ENCODE measurements at regions not wholly inside any gene's neighbourhood (a gene's known extent, or its start where the extent isn't known, plus 50 kb on each side); places are given as distances from the start of the nearest gene placed in this dataset.
"Not testable (repeated sequence)": the region's sequence is repeated elsewhere in the genome, so short reads cannot be mapped to it uniquely, and the experiment has no call there.

DNA sequence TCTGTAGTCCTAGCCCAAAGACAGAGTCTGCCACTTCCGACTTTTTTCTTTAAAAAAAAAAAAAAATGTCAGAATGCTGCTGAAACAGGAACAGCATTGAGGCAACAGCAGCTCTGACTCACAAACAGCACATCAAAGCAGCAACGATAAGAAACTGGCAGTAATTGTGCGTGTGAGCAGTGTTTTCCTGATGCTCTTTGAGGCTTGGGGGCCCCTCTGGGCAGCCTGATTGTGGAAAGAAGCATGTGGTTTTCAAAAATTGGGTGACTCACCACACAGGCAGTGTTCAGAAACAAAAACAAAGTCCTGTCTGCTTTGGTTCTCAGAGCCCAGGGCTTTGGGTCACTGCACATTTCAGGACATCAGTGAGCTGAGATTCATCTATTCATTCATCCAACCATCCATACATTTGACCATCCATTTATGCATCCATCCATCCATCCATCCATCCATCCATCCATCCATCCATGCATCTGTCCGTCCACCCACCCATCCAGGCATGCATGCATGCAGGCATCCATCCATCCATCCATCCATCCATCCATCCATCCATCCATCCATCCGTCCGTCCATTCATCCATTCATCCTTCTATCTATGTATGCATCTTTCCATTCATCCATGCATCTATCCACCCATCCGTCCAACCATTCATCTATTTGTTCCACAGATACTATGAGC lies 308.4 kb downstream of the RPLP1 start:
- peak; percentile 73 for DNase-seq (ENCODE audit: low spot score)

- DNase-seq (ENCODE audit: low spot score) = no peak
Measured at GRCh38 chr15:69762373-69763148, 309.9 kb downstream of the RPLP1 start.

DNA sequence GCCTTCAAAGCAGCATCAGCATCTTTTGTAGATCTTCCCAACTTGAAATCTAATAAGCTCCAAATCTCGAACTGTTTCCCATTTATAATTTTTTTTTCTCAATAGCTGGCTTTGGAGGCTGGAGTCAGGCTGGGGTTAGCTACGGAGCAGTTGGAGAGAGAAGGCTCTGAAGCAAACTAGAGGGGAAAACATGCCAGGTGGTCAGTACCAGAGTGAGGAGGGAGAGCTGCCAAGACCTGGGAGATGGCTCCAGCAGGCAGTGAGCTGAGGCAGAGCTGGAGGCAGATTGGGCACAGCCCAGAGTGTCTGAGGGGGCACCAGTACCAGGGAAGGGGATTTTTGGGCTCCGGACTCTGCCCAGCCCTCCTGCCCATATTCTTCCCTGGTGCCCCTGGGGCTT lies 311.2 kb downstream of the RPLP1 start:
- DNase-seq (ENCODE audit: low spot score) = no peak

DNA sequence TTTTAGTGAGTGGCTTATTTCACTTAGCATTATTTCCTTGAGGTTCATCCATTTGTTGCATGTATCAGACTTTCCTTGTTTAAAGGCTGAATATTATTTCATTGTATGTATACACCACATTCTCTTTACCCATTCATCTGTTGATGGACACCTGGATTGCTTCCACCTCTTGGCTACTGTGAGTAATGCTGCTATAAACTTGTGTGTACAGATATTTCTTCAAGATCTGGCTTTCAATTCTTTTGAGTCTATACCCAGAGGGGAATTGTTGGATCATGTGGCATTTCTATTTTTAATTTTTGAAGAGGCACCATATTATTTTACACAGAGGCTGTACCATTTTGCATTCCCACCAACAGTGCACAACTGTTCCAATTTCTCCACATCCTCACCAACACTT lies 313.5 kb downstream of the RPLP1 start:
- no peak for DNase-seq (ENCODE audit: low spot score)

DNA sequence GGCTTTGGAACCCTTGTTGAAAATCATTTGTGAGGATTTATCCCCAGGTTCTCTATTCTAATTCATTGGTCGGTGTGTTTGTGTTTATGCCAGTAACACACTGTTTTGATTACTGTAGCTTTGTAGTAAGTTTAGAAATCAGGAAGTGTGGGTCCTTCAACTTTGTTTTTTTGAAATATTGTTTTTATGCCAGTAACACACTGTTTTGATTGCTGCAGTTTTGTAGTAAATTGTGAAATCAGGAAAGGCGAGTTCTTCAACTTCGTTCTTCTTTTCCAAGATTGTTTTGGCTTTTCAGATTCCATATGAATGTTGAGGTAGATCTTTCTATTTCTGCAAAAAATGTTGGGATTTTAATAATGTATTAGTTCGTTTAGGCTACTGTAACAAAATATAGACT lies 314.6 kb downstream of the RPLP1 start:
- DNase-seq (ENCODE audit: low spot score) = no peak

DNA sequence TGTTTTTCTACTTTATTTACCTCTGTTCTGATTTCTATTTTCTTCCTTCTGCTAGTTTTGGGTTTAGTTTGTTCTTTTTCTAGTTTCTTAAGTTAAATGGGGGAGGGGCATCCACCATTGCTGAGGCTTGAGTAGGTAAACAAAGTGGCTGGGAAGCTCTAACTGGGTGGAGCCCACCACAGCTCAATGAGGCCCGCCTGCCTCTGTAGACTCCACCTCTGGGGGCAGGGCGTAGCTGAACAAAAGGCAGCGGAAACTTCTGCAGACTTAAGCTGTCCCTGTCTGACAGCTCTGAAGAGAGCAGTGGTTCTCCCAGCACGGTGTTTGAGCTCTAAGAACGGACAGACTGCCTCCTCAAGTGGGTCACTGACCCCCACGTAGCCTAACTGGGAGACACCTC lies 316.7 kb downstream of the RPLP1 start:
- DNase-seq (ENCODE audit: low spot score) = not testable (repeated sequence)

- DNase-seq (ENCODE audit: low spot score) = not testable (repeated sequence)
Measured at GRCh38 chr15:69774258-69774657, 321.6 kb downstream of the RPLP1 start.

DNA sequence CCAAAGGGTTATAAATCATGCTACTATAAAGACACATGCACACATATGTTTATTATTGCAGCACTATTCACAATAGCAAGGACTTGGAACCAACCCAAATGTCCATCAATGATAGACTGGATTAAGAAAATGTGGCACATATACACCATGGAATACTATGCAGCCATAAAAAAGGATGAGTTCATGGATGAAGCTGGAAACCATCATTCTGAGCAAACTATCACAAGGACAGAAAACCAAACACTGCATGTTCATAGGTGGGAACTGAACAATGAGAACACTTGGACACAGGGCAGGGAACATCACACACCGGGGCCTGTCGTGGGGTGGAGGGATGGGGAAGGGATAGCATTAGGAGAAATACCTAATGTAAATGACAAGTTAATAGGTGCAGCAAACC lies 322.1 kb downstream of the RPLP1 start:
- DNase-seq (ENCODE audit: low spot score) = not testable (repeated sequence)

DNA sequence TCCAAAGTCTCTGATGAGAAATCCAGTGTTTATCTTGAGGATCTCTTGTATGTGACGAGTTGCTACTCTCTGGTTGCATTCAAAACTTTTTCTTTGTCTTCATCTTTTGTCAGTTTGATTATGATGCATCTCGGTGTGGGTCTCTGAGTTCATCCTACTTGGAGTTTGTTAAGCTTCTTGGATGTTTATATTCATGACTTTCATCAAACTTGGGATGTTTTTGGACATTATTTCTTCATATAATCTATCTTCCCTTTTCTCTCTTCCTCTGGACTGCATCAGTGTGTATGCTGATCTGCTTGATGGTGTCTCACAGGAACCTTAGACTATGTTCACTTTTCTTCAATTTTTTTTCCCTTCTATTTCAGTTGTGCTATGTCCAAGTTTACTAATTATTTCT lies 320.4 kb downstream of the TLE3 start:
- no peak for DNase-seq (ENCODE audit: low spot score)

DNA sequence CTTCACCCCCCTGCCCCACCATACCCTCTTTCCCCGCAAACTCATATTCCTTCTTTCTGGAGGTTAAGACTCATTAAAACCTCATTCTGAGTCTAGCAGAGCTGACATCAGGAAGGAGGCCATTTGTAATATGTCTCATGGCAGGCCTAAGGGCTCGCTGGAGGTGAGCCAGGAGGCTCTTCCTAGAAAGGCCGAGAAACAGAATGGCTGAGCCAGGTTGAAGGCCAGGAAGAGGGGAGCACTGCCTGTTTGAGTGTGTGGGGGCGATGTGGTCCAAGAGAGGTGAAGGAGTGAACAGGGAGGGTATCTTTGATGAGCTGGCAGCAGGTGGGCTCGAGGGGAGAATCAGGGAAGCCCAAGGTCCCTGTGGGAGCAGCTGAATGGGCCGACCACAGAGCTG lies 317.3 kb downstream of the TLE3 start:
- no peak for DNase-seq (ENCODE audit: low spot score)

DNA sequence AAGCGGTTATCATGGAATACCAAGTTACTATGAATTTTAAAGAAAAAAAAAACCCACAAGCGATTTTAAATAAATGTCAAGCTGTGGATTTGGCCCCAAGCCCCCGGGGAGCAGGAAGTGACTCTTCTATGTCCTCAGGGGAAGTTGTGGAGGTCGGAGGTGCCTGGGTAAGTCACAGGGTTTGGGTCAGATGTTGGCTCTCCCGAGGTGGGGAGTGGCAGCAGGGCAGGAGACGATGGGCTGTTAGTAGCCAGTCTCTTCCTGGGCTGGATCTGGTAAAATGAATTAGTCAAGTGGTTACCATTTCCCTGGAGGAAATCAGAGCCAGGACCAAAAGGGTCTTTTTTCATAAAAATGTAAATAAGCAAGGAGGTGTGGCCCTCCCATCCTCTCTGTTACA lies 316.7 kb downstream of the TLE3 start:
- no peak for DNase-seq (ENCODE audit: low spot score)

GRCh38 chr15:69781411-69782125 lies 316.1 kb downstream of the TLE3 start:
- no peak for DNase-seq (ENCODE audit: low spot score)

DNA sequence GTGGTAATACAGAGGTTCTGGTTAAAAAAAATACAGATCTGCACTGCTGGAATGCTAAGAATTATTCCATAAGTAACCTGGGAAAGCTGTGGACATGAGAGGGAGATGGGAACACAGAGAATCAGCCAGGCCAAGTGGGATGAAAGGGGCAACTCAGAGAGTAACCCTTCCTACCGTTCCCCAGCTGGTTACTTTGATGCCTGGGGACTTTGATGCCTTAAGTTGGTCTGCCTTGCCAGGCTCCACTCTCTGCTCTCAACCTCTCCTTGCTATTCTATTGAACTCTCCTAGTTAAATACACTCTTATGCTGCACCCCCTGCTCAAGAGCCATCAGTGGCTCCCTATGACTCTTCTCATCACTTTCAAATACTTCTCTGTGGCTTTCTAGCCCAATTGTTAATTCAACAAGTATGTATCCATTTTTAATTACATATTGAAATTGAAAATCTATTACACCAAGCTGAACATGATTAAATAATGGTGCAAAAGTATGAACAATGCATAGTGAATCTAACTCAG lies 315.5 kb downstream of the TLE3 start:
- DNase-seq (ENCODE audit: low spot score) = no peak

GRCh38 chr15:69782809-69783208 lies 314.9 kb downstream of the TLE3 start:
- DNase-seq (ENCODE audit: low spot score) = no peak

DNA sequence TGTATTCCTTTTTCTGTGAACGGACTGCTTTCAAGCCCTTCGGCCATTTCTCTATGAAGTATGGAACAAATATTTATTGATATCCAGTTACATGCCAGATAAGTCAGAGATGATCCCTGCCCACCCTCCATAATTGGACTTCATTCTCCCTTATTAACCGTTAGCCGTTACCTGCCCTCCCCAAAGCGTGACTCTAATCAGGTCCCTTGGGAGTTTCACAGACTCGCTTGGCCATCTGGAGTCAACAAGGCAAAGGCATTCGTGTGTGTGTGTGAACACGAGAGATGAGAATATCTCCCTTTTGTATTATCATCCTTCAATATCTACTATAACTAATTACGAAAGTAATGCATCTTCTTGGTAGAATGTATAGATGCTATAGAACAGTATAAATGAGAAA lies 314.5 kb downstream of the TLE3 start:
- DNase-seq (ENCODE audit: low spot score) = no peak

DNA sequence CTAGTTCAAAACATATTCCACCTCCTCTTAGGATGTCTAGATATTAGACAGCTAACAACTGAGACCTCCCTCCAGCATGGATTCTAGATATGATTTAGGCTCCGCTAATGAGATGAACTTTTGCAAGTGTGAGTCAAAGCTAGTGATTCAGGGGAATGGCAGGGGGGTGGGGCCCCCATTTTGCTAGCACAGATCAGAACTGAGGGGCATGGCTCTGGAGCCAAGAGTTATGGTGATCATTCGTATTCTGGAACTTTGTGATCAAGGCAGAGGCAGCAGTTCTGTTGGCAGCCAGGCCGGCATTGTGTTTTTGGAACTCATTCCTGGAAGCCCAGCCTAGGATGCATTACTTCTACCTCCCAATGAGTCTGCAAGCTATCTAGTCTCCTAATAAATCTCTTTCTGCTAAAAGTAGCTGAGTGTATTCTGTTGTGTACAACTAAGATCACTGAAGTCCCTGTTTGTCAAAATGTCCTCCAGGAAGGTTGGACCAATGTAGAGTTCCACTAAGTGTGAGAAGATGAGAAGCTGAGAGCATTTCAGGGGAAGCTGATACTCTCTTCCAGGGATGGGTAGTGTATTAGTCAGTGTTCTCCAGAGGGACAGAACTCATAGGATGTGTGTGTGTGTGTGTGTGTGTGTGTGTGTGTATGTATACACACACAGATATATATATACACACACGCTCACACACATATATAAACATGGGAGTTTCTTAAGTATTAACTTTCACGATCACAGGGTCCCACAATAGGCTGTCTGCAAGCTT lies 312.7 kb downstream of the TLE3 start:
- DNase-seq (ENCODE audit: low spot score) = no peak

DNA sequence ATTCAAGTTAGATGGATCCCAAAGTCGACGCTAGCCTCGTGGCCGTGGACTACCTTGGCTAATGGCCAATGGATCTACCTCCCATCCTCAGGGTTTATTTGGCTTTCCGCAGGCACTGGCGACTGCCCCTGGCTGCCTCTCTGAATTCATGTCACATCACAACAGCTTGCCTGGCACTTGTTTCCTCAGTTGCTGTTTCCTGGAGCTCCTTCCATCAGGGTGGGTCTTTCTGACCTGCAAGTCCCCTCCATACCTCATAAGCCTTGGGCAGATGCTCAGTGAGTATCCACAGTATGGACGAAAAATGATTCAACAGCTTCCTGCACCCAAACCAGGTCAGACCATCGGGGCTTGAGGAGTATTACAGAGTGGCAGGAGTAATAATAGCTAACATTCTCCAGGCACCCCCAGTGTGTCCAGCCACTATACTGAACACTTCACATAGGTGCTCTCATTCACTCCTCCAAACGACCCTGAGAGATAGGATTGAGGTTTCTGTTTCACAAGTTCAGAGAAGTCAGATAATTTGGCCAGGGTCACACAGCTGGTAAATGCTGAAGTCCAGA lies 311.5 kb downstream of the TLE3 start:
- DNase-seq (ENCODE audit: low spot score) = no peak

DNA sequence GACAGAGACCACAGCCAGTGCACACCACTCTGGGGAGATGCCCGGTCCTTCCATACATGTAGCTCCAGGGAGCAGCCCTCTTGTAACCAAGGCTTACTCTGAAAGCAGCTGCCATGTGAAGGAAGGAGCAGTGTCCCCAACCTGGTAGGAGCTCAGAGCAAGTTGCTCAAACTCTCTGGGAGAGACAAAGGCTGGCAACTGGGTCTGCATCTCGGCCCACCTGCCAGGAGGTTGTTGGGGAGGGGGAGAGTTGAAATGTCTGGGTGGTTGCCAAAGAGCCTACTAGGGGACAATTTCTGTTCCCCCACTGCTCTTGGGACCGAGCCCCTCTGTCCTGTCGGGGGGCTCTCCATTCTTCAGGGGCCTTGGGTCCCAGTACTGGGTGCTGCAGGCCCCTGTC lies 309.9 kb downstream of the TLE3 start:
- no peak for DNase-seq (ENCODE audit: low spot score)

DNA sequence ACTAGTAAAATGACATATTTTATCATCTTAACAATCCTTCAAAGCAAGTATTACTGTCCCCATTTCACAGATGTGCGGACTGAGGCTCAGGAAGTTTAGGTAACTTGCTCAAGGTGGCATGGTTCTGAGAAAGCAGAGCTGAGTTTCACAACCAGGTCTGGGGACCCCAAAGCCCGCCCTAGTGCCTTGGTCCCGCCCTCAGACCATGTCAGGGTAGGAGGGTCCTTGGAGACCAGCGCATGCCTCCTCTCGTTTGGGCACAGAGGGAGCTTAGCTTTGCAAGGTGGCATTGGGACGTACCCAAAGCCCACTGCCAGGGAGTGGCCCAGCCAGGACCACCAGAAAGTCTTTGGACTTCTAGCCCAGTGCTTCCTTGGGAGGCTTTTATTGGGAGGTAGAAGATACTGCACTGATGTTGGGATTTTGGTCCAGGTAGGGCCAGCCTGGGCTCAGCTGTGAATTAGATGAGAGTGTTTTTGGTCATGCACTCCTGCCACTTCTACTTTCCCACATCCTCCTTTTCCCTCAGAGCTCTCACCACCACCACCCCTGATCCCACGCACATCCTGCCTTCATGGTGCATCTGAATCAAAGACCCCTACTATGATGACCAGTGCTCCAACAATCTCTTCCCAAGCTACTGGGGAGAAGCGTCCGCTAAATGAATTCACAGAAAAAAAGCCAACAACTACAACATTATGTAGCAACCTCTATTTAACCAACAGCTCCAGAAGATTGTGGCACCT lies 307.9 kb downstream of the TLE3 start:
- DNase-seq (ENCODE audit: low spot score) = no peak

GRCh38 chr15:69790632-69791031 lies 307.1 kb downstream of the TLE3 start:
- no peak for DNase-seq (ENCODE audit: low spot score)

GRCh38 chr15:69792823-69793222 lies 304.9 kb downstream of the TLE3 start:
- no peak for DNase-seq (ENCODE audit: low spot score)

All from ureter (tissue), 1 donor.